ENCODE measurements at regions not wholly inside any gene's neighbourhood (a gene's known extent, or its start where the extent isn't known, plus 50 kb on each side); places are given as distances from the start of the nearest gene placed in this dataset.

- DNase-seq, result no peak
Measured at GRCh38 chr2:43084699-43085091, 141.7 kb downstream of the ZFP36L2 start.

- DNase-seq, result no peak
Measured at GRCh38 chr2:43083710-43084698, 142.4 kb downstream of the ZFP36L2 start.

GRCh38 chr2:43082903-43083677 is 143.3 kb downstream of the ZFP36L2 start:
- no peak for DNase-seq

- no peak for DNase-seq
Measured at GRCh38 chr2:43082111-43082894, 144.1 kb downstream of the ZFP36L2 start.

- DNase-seq, result no peak
Measured at GRCh38 chr2:43081131-43081765, 145.2 kb downstream of the ZFP36L2 start.

GRCh38 chr2:43080571-43081021 is 145.8 kb downstream of the ZFP36L2 start:
- DNase-seq, result no peak

- no peak for DNase-seq
Measured at GRCh38 chr2:43078781-43079755, 147.3 kb downstream of the ZFP36L2 start.

GRCh38 chr2:43078301-43078700 is 148.1 kb downstream of the ZFP36L2 start:
- no peak for DNase-seq

GRCh38 chr2:43077876-43078275 is 148.5 kb downstream of the ZFP36L2 start:
- DNase-seq, result no peak

- DNase-seq, result no peak
Measured at GRCh38 chr2:43076676-43077075, 149.7 kb downstream of the ZFP36L2 start.

GRCh38 chr2:43075811-43076585 is 150.4 kb downstream of the ZFP36L2 start:
- DNase-seq, result no peak

- DNase-seq, result no peak
Measured at GRCh38 chr2:43075054-43075593, 151.3 kb downstream of the ZFP36L2 start.

- DNase-seq, result no peak
Measured at GRCh38 chr2:43074592-43075053, 151.8 kb downstream of the ZFP36L2 start.

- DNase-seq, result no peak
Measured at GRCh38 chr2:43074052-43074451, 152.4 kb downstream of the ZFP36L2 start.

GRCh38 chr2:43073401-43073825 is 153.0 kb downstream of the ZFP36L2 start:
- DNase-seq, result no peak

GRCh38 chr2:43071599-43072550 is 154.5 kb downstream of the ZFP36L2 start:
- DNase-seq, result no peak

GRCh38 chr2:43070676-43071502 is 155.5 kb downstream of the ZFP36L2 start:
- no peak for DNase-seq

- DNase-seq, result no peak
Measured at GRCh38 chr2:43070030-43070429, 156.4 kb downstream of the ZFP36L2 start.
